Activated naive CD4-positive, alpha-beta T cell treated with anti-CD3 and anti-CD28 coated beads for 36 hours (primary cell): ENCODE measurements at regions not wholly inside any gene's neighbourhood (a gene's known extent, or its start where the extent isn't known, plus 50 kb on each side); places are given as distances from the start of the nearest gene placed in this dataset.

Experiments
- CTCF ChIA-PET: fragments of 350-600 bp; sonication (Branson Sonifier 250); formaldehyde crosslinking; loops from one replicate; lab custom pipeline; 2021; ENCODE audit warnings: antibody characterized with exemption; lab: Charles Lee
- DNase-seq: peaks from one replicate; pipeline ENCODE4 v3.0.0-alpha.2; 2020
- H3K27ac Mint-ChIP-seq: one replicate; pipeline ENCODE4 v1.8.0; 2021; ENCODE audit warnings: mild to moderate bottlenecking, mixed read lengths
- H3K27me3 Mint-ChIP-seq: one replicate; pipeline ENCODE4 v1.8.0; 2021; ENCODE audit warnings: low read depth, mixed read lengths
- H3K36me3 Mint-ChIP-seq: one replicate; pipeline ENCODE4 v1.8.0; 2021; ENCODE audit warnings: low read depth, mixed read lengths
- H3K4me1 Mint-ChIP-seq: one replicate; pipeline ENCODE4 v1.8.0; 2021; ENCODE audit warnings: low read depth, mixed read lengths
- H3K4me3 Mint-ChIP-seq: one replicate; pipeline ENCODE4 v1.8.0; 2021; ENCODE audit warnings: mild to moderate bottlenecking, moderate library complexity, mixed read lengths
- H3K9me3 Mint-ChIP-seq: one replicate; pipeline ENCODE4 v1.8.0; 2021; ENCODE audit warnings: mixed read lengths
- intact Hi-C: fragments of 100-400 bp; cut with micrococcal nuclease; formaldehyde crosslinking; loops from one replicate; pipeline ENCODE4 v1.15.1; 2023

- intact Hi-C loops = no loop called here
- no peak overlapping the region for H3K4me3 Mint-ChIP-seq
- CTCF ChIA-PET = no interaction called here
- peaks cover 14% of the 10 kb centered on the region for H3K9me3 Mint-ChIP-seq
- no peak overlapping the region for H3K27ac Mint-ChIP-seq
- DNase-seq = no peak
- no peaks in the 10 kb centered on the region for H3K4me1 Mint-ChIP-seq
- no peaks in the 10 kb centered on the region for H3K27me3 Mint-ChIP-seq
- no peaks in the 10 kb centered on the region for H3K36me3 Mint-ChIP-seq
Observed at GRCh38 chr2:150142561-150142960, 344.9 kb downstream of the RND3 start.

DNA sequence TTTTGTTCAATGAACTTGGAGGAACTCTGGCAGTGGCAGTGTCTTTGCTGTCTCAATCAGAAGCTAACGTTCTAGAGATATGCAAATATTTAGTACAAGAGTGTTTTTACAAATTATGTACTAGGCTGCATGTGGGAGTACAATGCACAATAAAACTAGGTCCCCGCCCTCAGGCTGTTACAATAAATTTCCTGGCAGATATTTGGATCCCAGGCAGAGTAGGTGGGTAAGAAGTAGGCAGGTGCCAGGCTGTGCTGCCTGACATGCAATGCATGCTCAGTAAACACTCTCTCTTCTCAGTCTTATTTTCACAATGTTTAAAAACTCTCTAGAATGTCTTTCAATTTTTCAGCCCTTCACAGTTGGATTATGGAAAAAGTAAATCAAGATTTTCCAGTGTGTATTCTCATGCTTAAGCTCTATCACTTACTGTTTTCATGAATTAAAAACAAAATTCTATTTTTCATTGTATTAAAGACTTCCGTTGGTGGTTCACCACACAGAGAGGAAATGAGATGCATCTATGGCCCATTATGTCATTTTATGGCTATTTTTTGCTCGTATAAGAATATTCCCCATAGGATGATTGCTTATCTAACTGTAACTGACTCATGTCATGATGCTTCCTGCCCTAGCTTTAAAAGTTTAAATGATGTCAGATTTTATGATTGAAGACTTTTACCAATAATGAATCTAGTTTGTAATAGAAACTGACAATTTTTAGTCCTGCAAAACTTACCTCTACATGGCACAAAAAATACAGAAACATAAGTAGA is 346.1 kb downstream of the RND3 start:
- no peak overlapping the region for H3K27ac Mint-ChIP-seq
- H3K27me3 Mint-ChIP-seq = no peaks in the 10 kb centered on the region
- H3K9me3 Mint-ChIP-seq = peaks cover 7% of the 10 kb centered on the region
- CTCF ChIA-PET = no interaction called here
- H3K4me1 Mint-ChIP-seq = no peaks in the 10 kb centered on the region
- DNase-seq = no peak
- no peaks in the 10 kb centered on the region for H3K36me3 Mint-ChIP-seq
- H3K4me3 Mint-ChIP-seq = no peak overlapping the region
- intact Hi-C loops = no loop called here

DNA sequence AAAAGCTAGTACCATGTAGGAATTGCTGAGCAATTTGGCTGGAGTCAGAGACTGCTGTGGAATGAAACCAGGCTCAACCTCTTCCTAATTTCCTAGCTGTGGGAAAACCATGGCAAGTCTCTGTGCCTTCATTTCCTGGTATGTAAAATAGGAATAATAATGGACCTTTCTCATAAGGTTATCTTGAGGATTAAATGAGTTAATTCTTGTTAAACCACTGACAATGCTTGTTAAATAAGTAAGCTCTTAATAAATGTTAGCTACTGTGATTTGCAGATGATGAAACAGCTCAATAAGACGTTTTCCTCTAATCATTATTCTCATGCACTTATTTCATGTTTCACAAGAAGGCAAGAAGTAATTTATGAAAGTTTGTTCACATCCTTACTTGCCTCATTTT is 346.7 kb downstream of the RND3 start:
- CTCF ChIA-PET = no interaction called here

GRCh38 chr2:150138587-150138986 is 348.9 kb downstream of the RND3 start:
- Mint-ChIP-seq H3K4me1 (no peaks in the 10 kb centered on the region), H3K27me3 (no peaks in the 10 kb centered on the region), H3K9me3 (peaks cover 2% of the 10 kb centered on the region), H3K4me3 (no peak overlapping the region), H3K36me3 (no peaks in the 10 kb centered on the region), H3K27ac (no peak overlapping the region)
- intact Hi-C loops = no loop called here
- CTCF ChIA-PET = no interaction called here
- DNase-seq = no peak

More for the DNA sequence above, 346.7 kb downstream of the RND3 start:
- H3K27me3 Mint-ChIP-seq = no peaks in the 10 kb centered on the region
- intact Hi-C loops = no loop called here
- H3K4me1 Mint-ChIP-seq = no peaks in the 10 kb centered on the region
- H3K9me3 Mint-ChIP-seq = peaks cover 4% of the 10 kb centered on the region
- H3K27ac Mint-ChIP-seq = no peak overlapping the region
- no peaks in the 10 kb centered on the region for H3K36me3 Mint-ChIP-seq
- H3K4me3 Mint-ChIP-seq = no peak overlapping the region
- no peak for DNase-seq

- CTCF ChIA-PET = no interaction called here
- DNase-seq = no peak
- intact Hi-C loops = no loop called here
- Mint-ChIP-seq H3K9me3 (peaks cover 1% of the 10 kb centered on the region), H3K36me3 (no peaks in the 10 kb centered on the region), H3K4me3 (no peak overlapping the region), H3K27ac (no peak overlapping the region), H3K27me3 (no peaks in the 10 kb centered on the region), H3K4me1 (no peaks in the 10 kb centered on the region)
Observed at GRCh38 chr2:150137338-150138069, 350.0 kb downstream of the RND3 start.

DNA sequence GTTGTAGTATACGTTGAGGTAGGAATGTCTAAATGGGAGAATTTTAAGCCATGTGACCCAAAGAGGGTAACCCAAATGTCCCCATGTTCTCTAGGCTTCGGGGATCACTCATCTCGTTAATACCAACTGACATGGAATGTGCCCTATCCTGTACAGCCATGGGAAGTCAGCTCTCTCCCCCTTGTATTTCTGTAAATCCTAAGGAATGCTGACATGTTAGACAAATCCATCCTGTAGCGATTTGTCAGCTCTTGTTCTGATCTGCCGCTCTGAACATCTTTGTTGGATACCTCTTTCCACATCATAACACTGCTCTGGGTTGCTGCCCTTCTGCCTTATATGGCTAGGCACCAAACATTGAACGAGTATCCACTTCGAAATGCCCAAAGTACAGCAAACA is 350.6 kb downstream of the RND3 start:
- CTCF ChIA-PET = no interaction called here
- intact Hi-C loops = no loop called here
- H3K36me3 Mint-ChIP-seq = no peaks in the 10 kb centered on the region
- H3K4me3 Mint-ChIP-seq = no peak overlapping the region
- no peaks in the 10 kb centered on the region for H3K4me1 Mint-ChIP-seq
- no peak for DNase-seq
- H3K27ac Mint-ChIP-seq = no peak overlapping the region
- no peaks in the 10 kb centered on the region for H3K27me3 Mint-ChIP-seq
- H3K9me3 Mint-ChIP-seq = peaks cover 1% of the 10 kb centered on the region

DNA sequence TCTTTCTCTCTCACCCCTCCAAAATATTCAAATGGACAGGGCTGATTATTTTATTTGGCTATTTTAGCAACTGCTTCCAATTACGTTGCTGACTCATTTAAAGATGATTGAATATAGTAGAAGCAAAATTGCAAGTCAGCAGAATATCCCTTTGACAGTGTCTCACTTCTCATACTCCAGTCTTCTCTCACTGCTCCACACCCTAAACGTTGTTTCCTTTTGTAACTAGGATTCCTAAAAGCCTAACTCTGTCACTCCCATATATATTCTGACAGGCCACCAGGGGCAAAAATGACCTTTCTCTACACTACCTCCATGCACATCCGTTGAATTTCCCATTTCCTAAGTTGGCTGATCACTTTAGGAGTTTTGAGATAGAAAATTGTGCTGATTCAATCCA is 351.1 kb downstream of the RND3 start:
- CTCF ChIA-PET = no interaction called here
- Mint-ChIP-seq H3K4me3 (no peak overlapping the region), H3K36me3 (no peaks in the 10 kb centered on the region), H3K27me3 (no peaks in the 10 kb centered on the region), H3K4me1 (no peaks in the 10 kb centered on the region), H3K9me3 (peaks cover 1% of the 10 kb centered on the region), H3K27ac (no peak overlapping the region)
- intact Hi-C loops = no loop called here
- no peak for DNase-seq

GRCh38 chr2:150135223-150135883 is 352.1 kb downstream of the RND3 start:
- Mint-ChIP-seq H3K4me1 (no peaks in the 10 kb centered on the region), H3K4me3 (no peak overlapping the region), H3K9me3 (peaks cover 1% of the 10 kb centered on the region), H3K36me3 (no peaks in the 10 kb centered on the region), H3K27ac (no peak overlapping the region), H3K27me3 (no peaks in the 10 kb centered on the region)
- intact Hi-C loops = no loop called here
- no peak for DNase-seq
- CTCF ChIA-PET = no interaction called here

DNA sequence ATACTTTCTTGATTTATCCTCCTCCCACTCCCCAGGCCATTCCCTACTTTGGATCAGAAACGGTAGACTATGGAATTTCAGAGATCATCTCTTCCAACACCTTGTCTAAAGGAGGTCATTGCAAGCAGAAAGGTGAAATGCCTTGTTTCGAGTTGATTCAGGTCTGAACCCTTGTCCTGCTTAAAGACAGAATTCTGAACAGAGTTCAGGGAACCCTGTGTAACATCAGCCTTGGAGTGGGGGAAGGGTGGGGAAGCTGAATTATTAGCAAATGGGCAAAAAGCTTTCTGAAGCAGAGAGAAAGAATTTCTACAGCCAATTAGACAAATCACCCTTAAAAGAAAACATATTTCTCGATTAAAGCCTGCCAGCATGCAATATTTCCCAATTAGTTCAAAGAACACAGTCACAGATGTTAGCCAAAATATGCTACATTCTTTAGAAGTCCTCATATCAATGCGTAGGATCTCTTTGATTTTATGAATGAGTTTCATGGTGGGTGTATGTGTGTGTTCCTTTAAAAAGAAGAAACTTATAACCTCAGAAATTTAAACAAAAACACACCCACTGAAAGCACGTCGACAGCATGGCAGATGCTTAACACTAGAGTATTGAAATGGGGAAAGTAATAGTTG is 353.1 kb downstream of the RND3 start:
- no peak overlapping the region for H3K27ac Mint-ChIP-seq
- DNase-seq = no peak

DNA sequence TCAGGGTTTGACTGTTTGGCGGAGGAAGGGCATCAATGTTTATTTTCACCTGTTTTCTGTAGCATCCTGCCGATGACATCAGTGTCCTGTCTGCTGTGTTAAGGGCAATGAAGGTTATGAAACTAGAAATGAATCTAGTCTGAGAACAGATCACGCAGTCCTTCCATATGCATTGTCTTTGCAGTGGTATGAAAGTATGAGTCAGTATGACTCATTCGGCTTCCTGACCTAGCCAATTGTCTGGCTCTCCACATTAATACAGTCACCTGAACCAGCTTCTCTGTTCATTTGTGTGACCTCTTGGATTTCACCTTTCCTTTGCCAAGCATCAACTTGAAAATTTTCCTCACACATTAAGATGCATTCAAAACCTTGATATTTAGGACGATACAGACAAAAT is 353.8 kb downstream of the RND3 start:
- Mint-ChIP-seq H3K36me3 (no peaks in the 10 kb centered on the region), H3K4me1 (no peaks in the 10 kb centered on the region), H3K27me3 (no peaks in the 10 kb centered on the region), H3K4me3 (no peak overlapping the region), H3K27ac (no peak overlapping the region), H3K9me3 (peaks cover 1% of the 10 kb centered on the region)
- DNase-seq = no peak
- intact Hi-C loops = no loop called here
- CTCF ChIA-PET = no interaction called here

More for the DNA sequence above, 353.1 kb downstream of the RND3 start:
- peaks cover 1% of the 10 kb centered on the region for H3K9me3 Mint-ChIP-seq
- H3K4me1 Mint-ChIP-seq = no peaks in the 10 kb centered on the region
- H3K36me3 Mint-ChIP-seq = no peaks in the 10 kb centered on the region
- CTCF ChIA-PET = no interaction called here
- no peaks in the 10 kb centered on the region for H3K27me3 Mint-ChIP-seq
- intact Hi-C loops = no loop called here
- H3K4me3 Mint-ChIP-seq = no peak overlapping the region

- H3K4me3 Mint-ChIP-seq = no peak overlapping the region
- no peaks in the 10 kb centered on the region for H3K4me1 Mint-ChIP-seq
- DNase-seq = no peak
- H3K27me3 Mint-ChIP-seq = no peaks in the 10 kb centered on the region
- CTCF ChIA-PET = no interaction called here
- H3K36me3 Mint-ChIP-seq = no peaks in the 10 kb centered on the region
- intact Hi-C loops = no loop called here
- H3K9me3 Mint-ChIP-seq = no peaks in the 10 kb centered on the region
- no peak overlapping the region for H3K27ac Mint-ChIP-seq
Observed at GRCh38 chr2:150129921-150130575, 357.4 kb downstream of the RND3 start.

DNA sequence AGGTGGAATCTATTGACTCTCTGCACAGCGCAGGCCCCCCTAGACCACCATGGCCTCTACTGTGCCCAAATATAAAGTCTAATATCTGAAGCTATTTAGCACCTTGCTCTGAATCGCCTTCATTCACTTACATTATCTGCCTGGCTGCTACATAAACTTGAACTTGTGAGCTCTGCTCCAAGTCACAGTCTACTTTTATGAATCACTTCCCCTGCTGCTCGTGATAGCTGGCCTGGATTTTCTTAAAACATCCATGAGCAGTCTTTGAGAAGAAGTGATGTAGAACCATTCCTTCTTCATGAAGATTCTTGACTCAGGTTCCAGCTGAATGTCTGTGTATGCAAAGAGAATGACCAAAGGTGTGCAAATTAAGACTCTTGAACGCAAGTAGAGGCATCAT is 359.5 kb downstream of the RND3 start:
- H3K27ac Mint-ChIP-seq = no peak overlapping the region
- no peaks in the 10 kb centered on the region for H3K27me3 Mint-ChIP-seq
- intact Hi-C loops = no loop called here
- H3K4me3 Mint-ChIP-seq = no peak overlapping the region
- no peak for DNase-seq
- H3K36me3 Mint-ChIP-seq = no peaks in the 10 kb centered on the region
- CTCF ChIA-PET = no interaction called here
- H3K4me1 Mint-ChIP-seq = no peaks in the 10 kb centered on the region
- H3K9me3 Mint-ChIP-seq = no peaks in the 10 kb centered on the region
